ENCODE measurements at regions not wholly inside any gene's neighbourhood (a gene's known extent, or its start where the extent isn't known, plus 50 kb on each side); places are given as distances from the start of the nearest gene placed in this dataset.
"Not testable (repeated sequence)": the region's sequence is repeated elsewhere in the genome, so short reads cannot be mapped to it uniquely, and the experiment has no call there.

DNA sequence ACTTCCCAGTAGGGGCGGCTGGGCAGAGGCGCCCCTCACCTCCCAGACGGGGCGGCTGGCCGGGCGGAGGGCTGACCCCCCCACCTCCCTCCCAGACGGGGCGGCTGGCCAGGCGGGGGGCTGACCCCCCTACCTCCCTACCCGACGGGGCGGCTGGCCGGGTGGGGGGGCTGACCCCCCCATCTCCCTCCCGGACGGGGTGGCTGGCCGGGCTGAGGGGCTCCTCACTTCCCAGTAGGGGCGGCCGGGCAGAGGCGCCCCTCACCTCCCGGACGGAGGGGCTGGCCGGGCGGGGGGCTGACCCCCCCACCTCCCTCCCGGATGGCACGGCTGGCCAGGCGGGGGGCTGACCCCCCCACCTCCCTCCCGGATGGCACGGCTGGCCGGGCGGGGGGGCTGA lies 508.1 kb upstream of the PHF14 start:
- TF ChIP-seq, protein P1, sequence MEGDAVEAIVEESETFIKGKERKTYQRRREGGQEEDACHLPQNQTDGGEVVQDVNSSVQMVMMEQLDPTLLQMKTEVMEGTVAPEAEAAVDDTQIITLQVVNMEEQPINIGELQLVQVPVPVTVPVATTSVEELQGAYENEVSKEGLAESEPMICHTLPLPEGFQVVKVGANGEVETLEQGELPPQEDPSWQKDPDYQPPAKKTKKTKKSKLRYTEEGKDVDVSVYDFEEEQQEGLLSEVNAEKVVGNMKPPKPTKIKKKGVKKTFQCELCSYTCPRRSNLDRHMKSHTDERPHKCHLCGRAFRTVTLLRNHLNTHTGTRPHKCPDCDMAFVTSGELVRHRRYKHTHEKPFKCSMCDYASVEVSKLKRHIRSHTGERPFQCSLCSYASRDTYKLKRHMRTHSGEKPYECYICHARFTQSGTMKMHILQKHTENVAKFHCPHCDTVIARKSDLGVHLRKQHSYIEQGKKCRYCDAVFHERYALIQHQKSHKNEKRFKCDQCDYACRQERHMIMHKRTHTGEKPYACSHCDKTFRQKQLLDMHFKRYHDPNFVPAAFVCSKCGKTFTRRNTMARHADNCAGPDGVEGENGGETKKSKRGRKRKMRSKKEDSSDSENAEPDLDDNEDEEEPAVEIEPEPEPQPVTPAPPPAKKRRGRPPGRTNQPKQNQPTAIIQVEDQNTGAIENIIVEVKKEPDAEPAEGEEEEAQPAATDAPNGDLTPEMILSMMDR (IDR thresholded peaks at IDR 0.05): not testable (repeated sequence)
- TF ChIP-seq POLR2A (IDR thresholded peaks at IDR 0.05): not testable (repeated sequence)
